Ectodermal cell (in vitro differentiated cells): ENCODE measurements at regions not wholly inside any gene's neighbourhood (a gene's known extent, or its start where the extent isn't known, plus 50 kb on each side); places are given as distances from the start of the nearest gene placed in this dataset.

Experiments used
- H3K27ac ChIP-seq: 2 replicates; pipeline ENCODE4 v1.7.0; 2013; ENCODE audit warnings: mild to moderate bottlenecking, low read depth, low read length; ENCODE audit not compliant: insufficient read depth, poor library complexity, severe bottlenecking
- H3K27me3 ChIP-seq: 2 replicates; pipeline ENCODE4 v1.7.0; 2013; ENCODE audit warnings: mild to moderate bottlenecking, low read length; ENCODE audit not compliant: insufficient read depth, control insufficient read depth, poor library complexity, severe bottlenecking
- H3K36me3 ChIP-seq: one replicate; pipeline ENCODE4 v1.7.0; 2013; ENCODE audit warnings: low read length; ENCODE audit not compliant: control insufficient read depth, insufficient read depth
- H3K4me1 ChIP-seq: one replicate; pipeline ENCODE4 v1.7.0; 2013; ENCODE audit warnings: low read length; ENCODE audit not compliant: control insufficient read depth, insufficient read depth
- H3K4me3 ChIP-seq: 2 replicates; pipeline ENCODE4 v1.7.0; 2013; ENCODE audit warnings: low read depth, low read length, control low read depth; ENCODE audit not compliant: insufficient read depth
- H3K9me3 ChIP-seq: 2 replicates; pipeline ENCODE4 v1.7.0; 2013; ENCODE audit warnings: mild to moderate bottlenecking, low read length, moderate library complexity; ENCODE audit not compliant: control insufficient read depth
- WGBS, 2 experiments: methylation state at CpG; one replicate each; pipeline ENCODE4 v1.1.7; 2013; ENCODE audit warnings: missing lambda C conversion rate in 2 of 2; 5-methylcytosine and 5-hydroxymethylcytosine counted together

DNA sequence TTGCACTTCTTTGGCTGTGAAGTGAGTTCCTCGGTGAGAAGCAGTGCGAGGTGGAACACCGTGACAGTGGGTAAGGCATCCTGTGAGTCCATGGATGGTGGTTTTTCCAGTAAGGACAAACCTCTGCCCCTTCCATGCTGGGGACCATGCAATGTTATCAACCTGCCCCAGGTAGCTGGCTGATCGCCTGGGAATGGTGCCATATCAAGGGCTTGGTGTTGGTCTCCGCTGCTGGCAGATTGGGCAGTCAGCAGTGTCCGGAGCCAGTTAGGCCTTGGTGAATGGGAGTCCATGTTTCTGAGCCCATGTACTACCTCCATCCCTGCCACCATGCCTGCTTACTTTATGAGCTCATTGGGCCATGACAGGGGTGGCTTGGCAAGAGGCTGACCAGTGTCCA is 114.7 kb upstream of the C14orf180 start:
- Histone ChIP-seq H3K27ac (no peak overlapping the region), H3K4me1 (no peaks in the 10 kb centered on the region), H3K36me3 (no peaks in the 10 kb centered on the region), H3K27me3 (peaks cover 49% of the 10 kb centered on the region), H3K9me3 (no peaks in the 10 kb centered on the region), H3K4me3 (no peak overlapping the region)
- 93 to 95% methylated on average over 6 of the region's 6 CpGs for WGBS, 2 experiments

DNA sequence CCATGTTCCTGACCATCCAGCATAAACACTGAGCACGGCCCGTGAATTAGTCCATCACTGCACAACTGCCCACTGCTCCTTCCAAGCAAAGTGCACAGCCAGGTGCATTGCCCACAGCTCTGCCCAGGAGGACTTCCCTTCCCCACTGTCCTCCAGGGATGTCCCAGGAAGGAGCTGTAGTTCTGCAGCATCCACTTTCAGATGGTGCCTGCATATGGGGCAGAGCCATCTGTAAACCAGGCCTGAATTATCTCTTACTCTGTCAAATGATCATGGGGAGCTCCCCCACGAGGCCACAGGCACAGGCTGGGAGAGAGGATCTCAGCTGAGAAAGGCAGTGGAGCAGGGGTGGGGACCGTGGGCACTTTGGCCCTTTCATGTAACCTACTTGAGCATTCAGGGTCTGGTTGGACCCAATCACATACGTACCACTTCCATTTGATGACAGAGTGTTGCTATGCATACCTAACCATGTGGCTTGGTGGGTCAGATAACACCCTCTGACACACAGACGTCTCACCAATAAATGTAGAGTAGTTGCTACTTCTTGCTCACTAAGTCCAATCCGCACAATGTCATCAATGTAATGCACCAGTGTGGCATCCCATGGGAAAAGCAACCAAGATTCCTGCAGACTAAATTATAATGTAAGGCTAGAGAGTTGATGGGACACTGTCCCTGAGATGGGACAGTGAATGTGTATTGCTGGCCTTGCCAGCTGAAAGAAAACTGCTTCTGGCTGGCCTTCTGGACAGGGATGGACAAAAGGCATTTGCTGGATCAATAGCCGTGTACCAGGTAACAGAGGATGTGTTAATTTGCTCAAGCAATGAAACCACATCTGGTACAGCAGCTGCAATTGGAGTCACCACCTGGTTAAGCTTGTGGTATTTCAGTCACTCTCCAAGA is 113.8 kb upstream of the C14orf180 start:
- Histone ChIP-seq H3K4me3 (no peak overlapping the region), H3K27me3 (peaks cover 41% of the 10 kb centered on the region), H3K27ac (no peak overlapping the region), H3K36me3 (no peaks in the 10 kb centered on the region), H3K9me3 (no peaks in the 10 kb centered on the region), H3K4me1 (no peaks in the 10 kb centered on the region)
- 87% methylated on average over 8 of the region's 8 CpGs for WGBS, 2 experiments

DNA sequence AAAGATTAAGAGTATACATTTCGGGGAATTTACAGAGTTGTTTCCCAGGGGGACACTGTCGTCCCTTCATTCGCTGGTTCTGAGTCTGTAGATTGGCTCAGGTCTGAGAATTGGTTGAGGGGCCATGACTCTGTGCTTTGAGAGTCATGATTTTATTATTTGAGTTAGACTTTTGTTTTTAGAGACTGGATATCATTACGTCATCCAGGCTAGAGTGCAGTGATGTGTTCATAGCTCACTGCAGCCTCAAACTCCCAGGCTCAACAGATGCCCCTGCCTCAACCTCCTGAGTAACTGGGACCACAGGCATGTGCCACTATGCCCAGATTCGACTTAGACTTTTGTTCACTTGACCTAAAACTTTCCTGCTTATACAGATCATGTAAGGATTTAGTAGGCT is 112.3 kb upstream of the C14orf180 start:
- WGBS, 2 experiments, result 90 to 91% methylated on average over 5 of the region's 5 CpGs
- Histone ChIP-seq H3K27ac (no peak overlapping the region), H3K27me3 (peaks cover 29% of the 10 kb centered on the region), H3K4me3 (no peak overlapping the region), H3K9me3 (no peaks in the 10 kb centered on the region), H3K36me3 (no peaks in the 10 kb centered on the region), H3K4me1 (no peaks in the 10 kb centered on the region)

DNA sequence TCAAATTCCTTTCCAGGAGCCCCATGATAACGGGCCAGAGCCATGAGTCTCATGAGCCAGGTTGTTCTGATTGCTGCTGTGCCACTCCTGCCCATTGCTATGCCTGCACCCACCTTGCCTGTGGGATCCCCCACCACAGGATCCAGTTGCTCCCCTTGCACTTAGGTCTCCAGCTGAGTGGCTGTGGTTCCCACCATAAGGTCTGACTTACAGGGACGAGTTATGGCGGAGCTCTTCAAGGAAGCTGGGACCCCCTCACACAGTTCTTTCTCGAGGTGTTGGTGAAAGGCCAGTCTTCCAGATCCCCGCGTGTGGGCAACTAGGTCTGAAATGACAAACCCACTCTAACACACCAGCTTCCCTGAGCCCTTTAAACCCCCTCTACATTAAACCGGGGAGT is 111.9 kb upstream of the C14orf180 start:
- H3K27ac ChIP-seq, result no peak overlapping the region
- H3K4me1 ChIP-seq, result no peaks in the 10 kb centered on the region
- peaks cover 25% of the 10 kb centered on the region for H3K27me3 ChIP-seq
- 93 to 94% methylated on average over 7 of the region's 7 CpGs for WGBS, 2 experiments
- H3K36me3 ChIP-seq, result no peaks in the 10 kb centered on the region
- no peaks in the 10 kb centered on the region for H3K9me3 ChIP-seq
- H3K4me3 ChIP-seq, result no peak overlapping the region

DNA sequence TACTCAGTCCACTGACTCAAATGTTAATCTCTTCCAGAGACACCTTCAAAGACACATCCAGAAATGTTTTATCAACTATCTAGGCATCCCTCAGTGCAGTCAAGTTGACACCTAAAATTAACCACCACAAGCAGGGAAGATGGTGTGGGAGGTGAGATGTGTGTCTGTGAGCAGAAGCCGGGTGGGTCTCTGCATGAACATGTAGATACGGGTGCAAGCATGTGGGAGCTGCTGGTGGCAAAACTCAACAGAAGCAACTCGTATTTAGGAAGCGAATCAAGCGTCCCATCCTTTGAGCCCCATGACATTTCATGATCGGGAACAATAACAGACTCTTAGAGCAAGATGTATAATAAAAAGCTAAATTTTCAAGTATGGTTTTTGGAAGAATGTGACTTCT is 110.0 kb upstream of the C14orf180 start:
- 94 to 99% methylated on average over 6 of the region's 6 CpGs for WGBS, 2 experiments
- peaks cover 6% of the 10 kb centered on the region for H3K27me3 ChIP-seq
- H3K4me3 ChIP-seq, result no peak overlapping the region
- H3K4me1 ChIP-seq, result no peaks in the 10 kb centered on the region
- H3K36me3 ChIP-seq, result no peaks in the 10 kb centered on the region
- no peaks in the 10 kb centered on the region for H3K9me3 ChIP-seq
- H3K27ac ChIP-seq, result no peak overlapping the region

DNA sequence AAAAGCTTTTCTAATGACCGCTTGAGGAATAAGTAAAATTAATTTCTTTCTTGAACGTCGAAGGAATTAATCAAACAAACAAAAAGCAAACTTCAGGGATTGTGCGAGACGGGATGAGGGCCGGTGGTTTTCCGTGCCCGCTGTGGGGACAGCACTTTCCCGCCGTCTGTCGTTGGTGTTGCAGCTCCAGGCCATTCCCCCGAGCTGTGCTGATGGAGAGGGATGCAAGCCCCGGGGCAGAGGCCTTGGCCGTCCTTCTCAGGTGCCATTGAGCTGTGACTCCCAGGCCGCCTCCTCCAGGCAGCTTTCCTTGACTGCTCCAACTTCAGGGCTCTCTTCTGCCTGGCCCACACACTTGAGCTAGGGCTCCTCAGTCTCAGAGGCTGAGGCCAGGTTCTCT is 109.0 kb upstream of the C14orf180 start:
- Histone ChIP-seq H3K36me3 (no peaks in the 10 kb centered on the region), H3K4me1 (no peaks in the 10 kb centered on the region), H3K4me3 (no peak overlapping the region), H3K9me3 (no peaks in the 10 kb centered on the region), H3K27me3 (peaks cover 6% of the 10 kb centered on the region), H3K27ac (no peak overlapping the region)
- 91% methylated on average over 15 of the region's 15 CpGs for WGBS, 2 experiments

DNA sequence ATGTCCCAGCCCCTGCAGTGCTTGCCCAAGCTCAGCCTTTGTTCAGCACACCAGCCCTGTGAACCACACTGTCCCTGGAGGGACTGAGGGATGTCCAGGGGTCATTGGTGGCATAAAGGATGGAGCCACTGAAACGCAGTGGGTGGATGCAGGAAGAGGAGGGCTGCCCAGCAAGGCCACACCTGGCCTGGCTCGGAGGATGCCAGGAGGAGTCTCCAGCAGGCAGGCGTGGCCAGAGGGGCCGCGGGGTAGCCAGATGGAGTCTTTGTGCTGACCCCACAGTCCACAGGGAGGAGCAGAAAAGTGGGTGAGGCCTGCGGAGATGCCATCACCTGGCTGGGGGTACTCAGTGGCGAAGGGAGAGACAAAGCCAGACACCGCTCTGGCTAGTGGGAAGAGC is 108.5 kb upstream of the C14orf180 start:
- Histone ChIP-seq H3K27ac (no peak overlapping the region), H3K36me3 (no peaks in the 10 kb centered on the region), H3K27me3 (peaks cover 6% of the 10 kb centered on the region), H3K4me1 (no peaks in the 10 kb centered on the region), H3K4me3 (no peak overlapping the region), H3K9me3 (no peaks in the 10 kb centered on the region)
- WGBS, 2 experiments, result 94 to 95% methylated on average over 8 of the region's 8 CpGs

DNA sequence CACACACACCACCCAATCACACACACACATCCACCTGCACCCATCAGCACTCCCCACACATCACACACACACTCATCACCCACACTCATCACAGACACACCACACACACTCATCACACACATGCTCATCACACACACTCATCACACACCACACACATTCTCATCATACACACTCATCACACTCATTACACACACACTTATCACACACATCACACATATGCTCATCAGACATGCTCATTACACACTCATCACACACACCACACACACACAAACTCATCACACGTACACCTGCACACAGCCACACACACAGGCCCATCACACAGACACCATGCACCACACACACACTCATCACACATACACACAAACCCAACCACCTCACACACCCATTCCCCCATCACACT is 107.5 kb upstream of the C14orf180 start:
- whole genome bisulfite sequencing, 2 experiments, result 80 to 88% methylated on average over 1 of the region's 1 CpG

DNA sequence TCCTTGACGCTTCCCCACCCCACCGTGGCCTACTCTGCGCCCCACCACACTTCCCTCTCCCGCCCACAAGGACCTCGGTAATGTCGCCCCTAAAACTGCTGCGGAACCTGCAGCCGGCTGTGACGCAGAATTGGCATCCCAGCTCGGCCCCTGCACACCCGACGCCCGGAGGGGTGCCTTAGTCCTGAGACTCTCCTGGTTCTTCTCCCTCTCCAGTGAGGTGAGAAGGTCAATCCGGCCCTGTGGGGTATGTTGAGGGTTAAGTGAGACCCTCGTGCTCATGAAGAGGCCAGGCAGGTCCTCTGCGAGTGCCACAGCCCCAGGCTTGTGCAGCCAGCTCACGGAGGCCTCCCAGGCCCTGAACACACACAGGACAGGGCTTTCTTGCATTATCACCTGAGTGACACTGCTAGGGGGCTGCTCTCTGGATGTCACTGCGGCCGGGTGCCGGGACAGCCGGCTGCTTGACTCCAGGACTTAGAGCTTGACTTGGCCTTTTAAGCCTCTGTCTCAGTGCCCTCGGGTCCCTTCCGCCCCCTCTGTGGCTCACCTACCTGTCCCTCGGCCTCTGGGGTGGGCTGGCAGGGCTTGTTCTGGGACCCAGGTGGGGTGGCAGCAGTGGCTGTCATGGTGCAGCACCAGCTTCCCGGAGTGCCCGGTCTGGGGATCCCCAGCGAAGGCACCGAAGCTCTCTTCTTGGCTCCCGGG is 106.9 kb upstream of the C14orf180 start:
- no peak overlapping the region for H3K27ac ChIP-seq
- H3K36me3 ChIP-seq, result no peaks in the 10 kb centered on the region
- no peaks in the 10 kb centered on the region for H3K4me1 ChIP-seq
- no peaks in the 10 kb centered on the region for H3K9me3 ChIP-seq
- H3K4me3 ChIP-seq, result no peak overlapping the region
- 86 to 89% methylated on average over 29 of the region's 29 CpGs for WGBS, 2 experiments
- no peaks in the 10 kb centered on the region for H3K27me3 ChIP-seq

More for the DNA sequence above, 107.5 kb upstream of the C14orf180 start:
- no peaks in the 10 kb centered on the region for H3K9me3 ChIP-seq
- no peak overlapping the region for H3K4me3 ChIP-seq
- H3K4me1 ChIP-seq, result no peaks in the 10 kb centered on the region
- no peaks in the 10 kb centered on the region for H3K27me3 ChIP-seq
- no peaks in the 10 kb centered on the region for H3K36me3 ChIP-seq
- no peak overlapping the region for H3K27ac ChIP-seq

DNA sequence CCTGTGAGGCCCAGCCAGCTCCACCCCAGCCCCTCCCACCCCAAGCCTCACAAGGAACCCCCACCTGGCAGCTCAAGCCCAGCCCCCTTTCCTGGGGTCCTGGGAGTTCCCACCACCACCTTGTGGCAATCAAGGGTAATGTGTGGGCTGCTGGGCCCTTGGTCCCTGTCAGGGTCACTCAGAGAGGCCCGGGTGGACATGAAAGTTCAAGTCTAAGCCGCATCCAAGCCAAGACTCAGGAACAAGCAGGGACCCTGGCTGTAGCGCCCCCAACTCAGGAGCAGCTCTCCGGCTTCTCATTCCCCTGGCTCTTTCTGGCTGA is 106.4 kb upstream of the C14orf180 start:
- no peak overlapping the region for H3K4me3 ChIP-seq
- WGBS, 2 experiments, result 81 to 82% methylated on average over 4 of the region's 4 CpGs
- H3K9me3 ChIP-seq, result no peaks in the 10 kb centered on the region

More for the DNA sequence above, 106.4 kb upstream of the C14orf180 start:
- H3K27ac ChIP-seq, result no peak overlapping the region
- no peaks in the 10 kb centered on the region for H3K27me3 ChIP-seq
- no peaks in the 10 kb centered on the region for H3K36me3 ChIP-seq
- no peaks in the 10 kb centered on the region for H3K4me1 ChIP-seq
